H1 (cell line): ENCODE measurements at regions not wholly inside any gene's neighbourhood (a gene's known extent, or its start where the extent isn't known, plus 50 kb on each side); places are given as distances from the start of the nearest gene placed in this dataset.

ENCODE experiments used
- CTCF ChIA-PET: fragments of 300-600 bp; sonication (Branson Sonifier 250); formaldehyde crosslinking; loops from one replicate; lab custom pipeline; 2021; ENCODE audit not compliant: partially characterized antibody; lab: Charles Lee
- POLR2A ChIA-PET: fragments of 300-600 bp; sonication (Branson Sonifier 250); formaldehyde crosslinking; loops from one replicate; lab custom pipeline; 2021; ENCODE audit warnings: inconsistent platforms; ENCODE audit not compliant: partially characterized antibody; lab: Charles Lee
- DNase-seq, 2 experiments: peaks; one replicate each; pipeline versions ENCODE4 v3.0.0 to v3.0.0-alpha.2; 2010 to 2022; ENCODE audit warnings: low spot score in 2 of 2, low read depth in 1 of 2, mixed read lengths in 1 of 2
- FAIRE-seq: peaks from 2 replicates; lab custom pipeline; 2011; peaks lifted over from hg19 to GRCh38; lab: Jason Lieb, UNC
- H2AFZ ChIP-seq: 2 replicates; pipeline ENCODE4 v1.8.1; 2012; ENCODE audit warnings: low read length, inconsistent platforms
- H2AK5ac ChIP-seq: 2 replicates; pipeline ENCODE4 v1.6.1; 2013; ENCODE audit warnings: low read depth, low read length
- H2BK120ac ChIP-seq: replicated peaks from 2 replicates; pipeline ENCODE3; 2013; ENCODE audit warnings: low read depth, low read length, inconsistent platforms
- H2BK12ac ChIP-seq: 2 replicates; pipeline ENCODE4 v1.6.1; 2013; ENCODE audit warnings: low read depth, low read length
- H2BK15ac ChIP-seq: 2 replicates; pipeline ENCODE4 v1.6.1; 2013; ENCODE audit warnings: low read length
- H2BK20ac ChIP-seq: 2 replicates; pipeline ENCODE4 v1.6.1; 2013; ENCODE audit warnings: low read length
- H2BK5ac ChIP-seq: 2 replicates; pipeline ENCODE4 v1.6.1; 2013; ENCODE audit warnings: low read depth, low read length
- H3K14ac ChIP-seq: 2 replicates; pipeline ENCODE4 v1.6.1; 2013; ENCODE audit warnings: inconsistent platforms; ENCODE audit not compliant: insufficient read length
- H3K18ac ChIP-seq: 2 replicates; pipeline ENCODE4 v1.6.1; 2013; ENCODE audit warnings: low read length; ENCODE audit errors: extremely low read depth
- H3K23ac ChIP-seq: 2 replicates; pipeline ENCODE4 v1.6.1; 2013; ENCODE audit warnings: inconsistent platforms; ENCODE audit not compliant: insufficient read length
- H3K23me2 ChIP-seq: 2 replicates; pipeline ENCODE4 v1.6.1; 2013; ENCODE audit warnings: low read depth, low read length
- H3K27ac ChIP-seq: 2 replicates; pipeline ENCODE4 v1.6.1; 2011; ENCODE audit warnings: low read depth, low read length, inconsistent platforms
- H3K27me3 ChIP-seq, 4 experiments: replicated peaks in 1 of 4; 1 replicate in 1 of 4; 2 replicates in 3 of 4; pipeline versions ENCODE4 v1.6.1 to v1.8.1; 2011 to 2013; ENCODE audit warnings: low read length in 3 of 4, mild to moderate bottlenecking in 3 of 4, inconsistent platforms in 2 of 4, mixed read lengths in 2 of 4, moderate library complexity in 1 of 4; ENCODE audit not compliant: control insufficient read depth in 3 of 4, insufficient read depth in 3 of 4; ENCODE audit errors: extremely low read depth in 1 of 4
- H3K36me3 ChIP-seq, 4 experiments: 2 replicates each; pipeline versions ENCODE4 v1.6.1 to v1.8.1; 2011 to 2013; ENCODE audit warnings: mild to moderate bottlenecking in 4 of 4, low read length in 3 of 4, moderate library complexity in 2 of 4, control low read depth in 1 of 4, inconsistent platforms in 1 of 4; ENCODE audit not compliant: insufficient read depth in 4 of 4, control insufficient read depth in 2 of 4
- H3K4ac ChIP-seq: replicated peaks from 2 replicates; pipeline ENCODE3; 2013; ENCODE audit warnings: low read length, low read depth, mixed read lengths, inconsistent platforms; ENCODE audit not compliant: insufficient read length
- H3K4me1 ChIP-seq, 4 experiments: replicated peaks in 1 of 4; 1 replicate in 1 of 4; 2 replicates in 3 of 4; pipeline versions ENCODE4 v1.6.1 to v1.8.1; 2011 to 2013; ENCODE audit warnings: low read length in 3 of 4, inconsistent platforms in 2 of 4, mixed read lengths in 1 of 4; ENCODE audit not compliant: insufficient read depth in 4 of 4, control insufficient read depth in 3 of 4
- H3K4me2 ChIP-seq, 2 experiments: 2 replicates each; pipeline versions ENCODE4 v1.6.1 to v1.8.1; 2011 to 2013; ENCODE audit warnings: low read depth in 2 of 2, low read length in 2 of 2, control low read depth in 1 of 2, inconsistent platforms in 1 of 2, mild to moderate bottlenecking in 1 of 2; ENCODE audit not compliant: insufficient read depth in 1 of 2
- H3K4me3 ChIP-seq, 4 experiments: fragments of 200-600, 300-600 bp in 1 of 4; sonication (generic), shearing (Covaris generic), sonication (Bioruptor Twin) in 1 of 4; 2 replicates each; pipeline versions ENCODE4 v1.5.1 to v1.8.1; 2011 to 2016; ENCODE audit warnings: low read length in 4 of 4, low read depth in 3 of 4, control low read depth in 2 of 4, inconsistent platforms in 2 of 4, mild to moderate bottlenecking in 2 of 4, mixed read lengths in 1 of 4, moderate library complexity in 1 of 4; ENCODE audit not compliant: insufficient read depth in 2 of 4; ENCODE audit errors: extremely low read depth in 1 of 4
- H3K56ac ChIP-seq: replicated peaks from 2 replicates; pipeline ENCODE3; 2013; ENCODE audit warnings: low read depth, mild to moderate bottlenecking, mixed read lengths, low read length, inconsistent platforms; ENCODE audit not compliant: insufficient read length
- H3K79me1 ChIP-seq: 2 replicates; pipeline ENCODE4 v1.6.1; 2013; ENCODE audit warnings: low read depth, low read length, control low read depth
- H3K79me2 ChIP-seq, 2 experiments: 2 replicates each; pipeline versions ENCODE4 v1.6.1 to v1.8.1; 2012 to 2013; ENCODE audit warnings: low read length in 2 of 2, mild to moderate bottlenecking in 2 of 2, inconsistent platforms in 1 of 2; ENCODE audit not compliant: insufficient read depth in 2 of 2, control insufficient read depth in 1 of 2
- H3K9ac ChIP-seq, 4 experiments: replicated peaks in 1 of 4; 1 replicate in 1 of 4; 2 replicates in 3 of 4; pipeline versions ENCODE4 v1.6.1 to v1.8.1; 2011 to 2013; ENCODE audit warnings: low read depth in 3 of 4, low read length in 3 of 4, control low read depth in 2 of 4, mild to moderate bottlenecking in 2 of 4, moderate library complexity in 2 of 4, inconsistent platforms in 1 of 4; ENCODE audit errors: extremely low read depth in 1 of 4
- H3K9me3 ChIP-seq, 2 experiments: 2 replicates each; pipeline versions ENCODE4 v1.6.1 to v1.8.1; 2012 to 2013; ENCODE audit warnings: mild to moderate bottlenecking in 2 of 2, moderate library complexity in 2 of 2, control low read depth in 1 of 2, inconsistent platforms in 1 of 2, low read depth in 1 of 2, low read length in 1 of 2, mixed read lengths in 1 of 2; ENCODE audit not compliant: insufficient read depth in 2 of 2
- H4K20me1 ChIP-seq, 2 experiments: replicated peaks in 1 of 2; 2 replicates each; pipeline versions ENCODE3 to v1.8.1; 2011 to 2013; ENCODE audit warnings: inconsistent platforms in 2 of 2, low read length in 2 of 2, mild to moderate bottlenecking in 1 of 2; ENCODE audit not compliant: insufficient read depth in 2 of 2, control insufficient read depth in 1 of 2
- H4K5ac ChIP-seq: 2 replicates; pipeline ENCODE4 v1.6.1; 2013; ENCODE audit warnings: low read length, low read depth, mixed read lengths, inconsistent platforms; ENCODE audit not compliant: insufficient read length
- H4K8ac ChIP-seq: 2 replicates; pipeline ENCODE4 v1.8.0; 2013; ENCODE audit warnings: mild to moderate bottlenecking, moderate library complexity, low read length, inconsistent platforms; ENCODE audit not compliant: insufficient read depth; ENCODE audit errors: extremely low read depth
- H4K91ac ChIP-seq: replicated peaks from 2 replicates; pipeline ENCODE3; 2013; ENCODE audit warnings: low read length, mixed read lengths, inconsistent platforms; ENCODE audit not compliant: insufficient read length
- CTBP2 ChIP-seq: IDR thresholded peaks from 2 replicates; pipeline ENCODE4 v1.7.0; 2011; ENCODE audit warnings: borderline replicate concordance, mild to moderate bottlenecking, moderate library complexity, mixed read lengths, low read length; ENCODE audit not compliant: insufficient read depth, insufficient read length
- WGBS, 2 experiments: shearing (Covaris generic) in 1 of 2; methylation state at CpG; one replicate each; pipeline versions ENCODE4 v1.1.6 to v1.1.7; 2013 to 2015; ENCODE audit warnings: low lambda C conversion rate in 2 of 2, mixed read lengths in 2 of 2, inconsistent platforms in 1 of 2, low coverage in 1 of 2, missing lambda C conversion rate in 1 of 2; ENCODE audit not compliant: insufficient replicate concordance in 2 of 2, insufficient coverage in 1 of 2, insufficient read length in 1 of 2; ENCODE audit errors: extremely low coverage in 1 of 2, missing lambda C conversion rate in 1 of 2; 5-methylcytosine and 5-hydroxymethylcytosine counted together

DNA sequence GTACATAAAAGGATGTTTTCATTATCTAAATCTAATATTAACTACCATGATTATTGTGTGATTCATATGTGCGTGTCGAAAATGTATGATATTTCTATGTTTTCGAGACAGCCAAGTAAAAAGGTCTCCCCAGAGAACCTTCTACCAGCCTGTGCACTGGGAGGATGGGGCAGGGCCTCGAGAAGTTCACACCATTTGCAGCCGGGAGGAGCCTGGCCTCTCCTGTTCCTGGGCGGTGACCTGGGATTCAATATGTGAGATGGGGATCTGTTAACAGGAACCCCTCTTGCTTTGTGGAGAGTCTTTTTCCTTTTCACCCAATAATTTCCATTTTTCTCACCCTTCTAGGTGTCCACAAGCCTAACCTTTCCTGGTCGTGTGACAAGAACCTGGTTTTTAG lies 189.3 kb downstream of the IPO8 start:
- H2BK5ac ChIP-seq, result no peak overlapping the region
- H3K79me2 ChIP-seq, result no peaks in the 10 kb centered on the region
- H3K14ac ChIP-seq, result no peak overlapping the region
- POLR2A ChIA-PET, result no interaction called here
- H3K23ac ChIP-seq, result no peak overlapping the region
- H2BK20ac ChIP-seq, result no peak overlapping the region
- DNase-seq (no peak), FAIRE-seq (no peak)
- H3K9ac ChIP-seq, result no peak overlapping the region
- no peak overlapping the region for H3K56ac ChIP-seq
- no peaks in the 10 kb centered on the region for H4K20me1 ChIP-seq
- H4K91ac ChIP-seq, result no peak overlapping the region
- H2AK5ac ChIP-seq, result no peak overlapping the region
- no peak overlapping the region for H2BK120ac ChIP-seq
- no peaks in the 10 kb centered on the region for H3K9me3 ChIP-seq
- CTCF ChIA-PET, result no interaction called here
- no peaks in the 10 kb centered on the region for H3K79me1 ChIP-seq
- no peaks in the 10 kb centered on the region for H3K36me3 ChIP-seq
- H2BK15ac ChIP-seq, result no peak overlapping the region
- H3K4me1 ChIP-seq, result no peaks in the 10 kb centered on the region
- 89% methylated on average over 7 of the region's 7 CpGs; no CpG with 5 or more reads in 1 of the 2 experiments for WGBS, 2 experiments
- H2AFZ ChIP-seq, result no peak overlapping the region
- no peak overlapping the region for H3K4ac ChIP-seq
- H3K4me3 ChIP-seq, result no peak overlapping the region
- H3K27ac ChIP-seq, result no peak overlapping the region
- H3K18ac ChIP-seq, result no peak overlapping the region
- no peak overlapping the region for H2BK12ac ChIP-seq
- H3K27me3 ChIP-seq, result no peaks in the 10 kb centered on the region
- no peak for TF ChIP-seq CTBP2
- H3K4me2 ChIP-seq, result no peak overlapping the region
- no peak overlapping the region for H4K8ac ChIP-seq
- no peaks in the 10 kb centered on the region for H3K23me2 ChIP-seq
- no peak overlapping the region for H4K5ac ChIP-seq
